Activated naive CD4-positive, alpha-beta T cell treated with anti-CD3 and anti-CD28 coated beads, Interleukin-2, amount 50 U/mL, for 24 hours (primary cell): ENCODE measurements at regions not wholly inside any gene's neighbourhood (a gene's known extent, or its start where the extent isn't known, plus 50 kb on each side); places are given as distances from the start of the nearest gene placed in this dataset.
"Not testable (repeated sequence)": the region's sequence is repeated elsewhere in the genome, so short reads cannot be mapped to it uniquely, and the experiment has no call there.

Source experiments
- H3K27ac Mint-ChIP-seq: one replicate; pipeline ENCODE4 v1.8.0; 2021; ENCODE audit warnings: mild to moderate bottlenecking, mixed read lengths
- H3K27me3 Mint-ChIP-seq: one replicate; pipeline ENCODE4 v1.8.0; 2021; ENCODE audit warnings: mixed read lengths
- H3K36me3 Mint-ChIP-seq: one replicate; pipeline ENCODE4 v1.8.0; 2021; ENCODE audit warnings: mixed read lengths
- H3K4me1 Mint-ChIP-seq: one replicate; pipeline ENCODE4 v1.8.0; 2021; ENCODE audit warnings: mixed read lengths
- H3K4me3 Mint-ChIP-seq: one replicate; pipeline ENCODE4 v1.8.0; 2021; ENCODE audit warnings: mild to moderate bottlenecking, mixed read lengths
- H3K9me3 Mint-ChIP-seq: one replicate; pipeline ENCODE4 v1.8.0; 2021; ENCODE audit warnings: mixed read lengths

- H3K27ac Mint-ChIP-seq, result no peak overlapping the region
- no peaks in the 10 kb centered on the region for H3K36me3 Mint-ChIP-seq
These were observed 603.7 kb downstream of the TBC1D22A start for GRCh38 chr22:47366026-47366767.

DNA sequence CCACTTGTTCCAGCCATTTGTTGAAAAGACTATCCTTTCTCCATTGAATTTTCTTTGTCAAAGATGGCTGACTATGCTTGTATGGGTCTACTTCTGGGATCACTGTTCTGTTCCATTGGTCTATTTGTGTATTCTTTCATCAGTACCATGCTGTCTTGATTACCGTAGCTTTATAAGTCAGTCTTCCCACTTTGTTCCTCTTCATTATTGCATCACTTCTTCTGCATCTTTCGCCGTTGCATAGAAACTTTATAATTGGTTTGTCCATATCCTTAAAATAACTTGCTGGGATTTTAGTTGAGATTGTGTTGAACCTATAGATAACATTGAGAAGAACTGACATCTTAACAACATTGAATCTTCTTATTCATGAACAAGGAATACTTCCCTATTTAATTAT is 598.8 kb downstream of the TBC1D22A start:
- Mint-ChIP-seq H3K27me3 (no peaks in the 10 kb centered on the region), H3K4me3 (no peak overlapping the region), H3K9me3 (no peaks in the 10 kb centered on the region), H3K27ac (no peak overlapping the region), H3K36me3 (no peaks in the 10 kb centered on the region), H3K4me1 (no peaks in the 10 kb centered on the region)

More at GRCh38 chr22:47366026-47366767, 603.7 kb downstream of the TBC1D22A start:
- H3K4me1 Mint-ChIP-seq, result no peaks in the 10 kb centered on the region
- H3K4me3 Mint-ChIP-seq, result no peak overlapping the region
- peaks cover 2% of the 10 kb centered on the region for H3K27me3 Mint-ChIP-seq
- H3K9me3 Mint-ChIP-seq, result no peaks in the 10 kb centered on the region

DNA sequence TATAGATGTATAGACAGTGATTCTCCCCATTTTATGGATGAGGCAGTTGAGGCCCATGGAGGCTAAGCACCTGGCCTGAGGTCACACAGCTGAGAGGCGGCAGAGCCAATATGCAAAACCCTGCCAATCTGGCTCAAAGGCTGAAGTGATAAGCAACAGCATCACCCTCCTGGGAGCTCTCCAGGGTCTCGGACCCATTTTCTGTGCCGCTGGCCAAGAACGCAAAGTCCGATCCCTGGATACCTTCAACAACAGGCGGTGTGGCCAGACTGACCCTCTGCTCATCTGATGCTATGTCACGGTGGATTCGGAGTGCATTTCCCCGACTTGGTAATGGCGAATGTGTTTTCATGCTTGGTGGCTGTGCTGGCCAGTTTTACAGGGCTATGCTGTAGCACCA is 595.0 kb downstream of the TBC1D22A start:
- Mint-ChIP-seq H3K27ac (no peak overlapping the region), H3K4me1 (no peaks in the 10 kb centered on the region), H3K36me3 (no peaks in the 10 kb centered on the region), H3K9me3 (no peaks in the 10 kb centered on the region), H3K27me3 (peaks cover 1% of the 10 kb centered on the region), H3K4me3 (no peak overlapping the region)

DNA sequence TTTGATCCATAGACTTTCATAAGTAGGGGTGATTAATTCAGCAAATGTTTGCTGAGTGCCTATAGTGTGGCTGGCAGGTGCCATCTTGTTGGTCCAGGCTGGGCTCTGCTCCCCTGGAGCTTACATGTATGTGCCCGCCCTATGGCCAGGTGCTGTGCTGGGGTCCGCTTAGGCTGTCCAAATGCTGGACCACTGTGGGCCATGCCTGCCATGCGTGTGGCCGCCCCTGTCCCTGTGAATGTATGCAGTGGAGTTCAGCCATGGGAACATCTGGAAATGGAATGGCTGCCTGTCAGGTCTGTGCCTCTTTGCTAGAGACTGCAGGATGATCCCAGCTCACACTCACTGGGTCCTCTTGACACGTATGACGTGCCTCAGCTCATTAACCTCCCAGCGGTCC is 594.6 kb downstream of the TBC1D22A start:
- peaks cover 1% of the 10 kb centered on the region for H3K27me3 Mint-ChIP-seq
- H3K9me3 Mint-ChIP-seq, result no peaks in the 10 kb centered on the region
- H3K4me3 Mint-ChIP-seq, result no peak overlapping the region
- no peaks in the 10 kb centered on the region for H3K36me3 Mint-ChIP-seq
- H3K4me1 Mint-ChIP-seq, result no peaks in the 10 kb centered on the region
- H3K27ac Mint-ChIP-seq, result no peak overlapping the region

DNA sequence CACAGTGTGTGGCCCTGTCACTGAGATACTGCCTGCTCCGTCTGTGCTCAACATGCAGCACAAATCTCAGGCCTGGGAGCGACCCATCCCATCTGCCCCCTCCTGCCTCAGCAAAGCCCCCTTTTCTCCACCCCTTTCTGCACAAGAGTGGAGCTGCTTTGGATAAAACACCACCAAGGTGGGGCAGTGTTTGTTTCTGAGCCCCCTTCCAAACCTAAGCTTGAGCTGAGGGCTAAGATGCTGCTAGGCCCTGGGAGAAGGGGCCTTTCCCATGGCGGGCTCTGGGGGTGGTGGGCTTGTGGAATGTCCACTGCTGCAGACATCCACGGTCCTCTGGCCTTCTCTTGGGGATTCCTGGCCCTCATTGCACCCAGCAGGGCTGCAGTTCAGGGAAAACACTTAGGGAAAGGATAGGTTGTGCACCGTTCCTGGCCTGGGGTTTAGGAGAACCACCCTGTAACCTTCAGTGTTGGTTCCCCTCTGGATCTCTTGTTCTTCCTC is 594.1 kb downstream of the TBC1D22A start:
- H3K4me3 Mint-ChIP-seq, result no peak overlapping the region
- H3K27ac Mint-ChIP-seq, result no peak overlapping the region
- peaks cover 1% of the 10 kb centered on the region for H3K27me3 Mint-ChIP-seq
- no peaks in the 10 kb centered on the region for H3K9me3 Mint-ChIP-seq
- no peaks in the 10 kb centered on the region for H3K4me1 Mint-ChIP-seq
- peaks cover 2% of the 10 kb centered on the region for H3K36me3 Mint-ChIP-seq

DNA sequence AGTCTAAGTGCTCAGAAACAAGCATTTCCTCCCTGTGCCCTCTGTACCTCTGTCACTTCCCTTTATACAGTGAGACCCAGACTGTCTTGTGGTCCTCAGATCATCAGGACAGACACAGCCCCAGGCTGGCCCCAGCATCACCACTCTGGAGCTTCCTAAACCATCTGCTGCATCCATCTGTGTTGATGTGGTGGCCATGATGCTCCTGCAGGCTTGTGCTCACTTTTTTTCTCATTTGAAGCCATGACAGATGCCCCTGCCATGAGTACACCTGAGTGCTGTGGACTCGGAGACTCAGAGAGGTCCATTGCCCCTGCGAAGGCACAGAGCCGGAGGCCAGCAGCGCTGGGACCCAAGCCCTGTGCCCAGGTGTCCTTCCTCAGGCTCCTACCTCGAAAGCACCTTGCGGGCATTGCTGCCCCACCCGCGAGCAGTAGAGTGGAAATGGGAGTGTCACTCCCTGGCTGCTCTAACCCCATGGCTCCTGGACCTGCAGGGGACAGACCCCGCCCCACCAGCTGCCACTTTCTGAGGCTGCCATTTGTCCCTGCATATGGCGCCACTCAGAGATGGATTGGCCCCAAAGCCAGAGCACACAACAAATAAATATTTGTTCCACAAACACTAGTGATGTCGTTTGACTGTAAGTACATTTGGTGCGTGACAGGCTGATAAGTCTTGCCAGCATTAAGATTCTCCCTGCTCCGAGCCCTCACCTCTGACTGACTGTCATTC is 593.5 kb downstream of the TBC1D22A start:
- H3K27me3 Mint-ChIP-seq, result peaks cover 3% of the 10 kb centered on the region
- no peak overlapping the region for H3K27ac Mint-ChIP-seq
- no peaks in the 10 kb centered on the region for H3K9me3 Mint-ChIP-seq

DNA sequence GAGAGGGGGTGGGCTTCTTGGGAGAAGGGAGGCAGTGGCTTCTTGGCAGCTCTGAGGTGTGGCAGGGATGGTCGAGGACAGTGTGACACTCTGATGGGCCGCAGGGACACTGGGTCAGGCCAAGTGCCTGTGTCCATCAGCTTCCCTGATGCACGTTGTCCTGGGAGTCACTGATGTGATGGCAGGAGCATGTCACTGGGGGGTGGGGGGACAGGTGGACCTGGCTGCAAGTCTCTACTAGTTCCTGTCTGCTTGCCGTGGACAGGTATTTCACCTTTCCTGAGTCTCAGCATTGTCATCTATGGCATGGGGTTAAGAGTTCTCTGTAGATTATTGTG is 592.9 kb downstream of the TBC1D22A start:
- Mint-ChIP-seq H3K36me3 (peaks cover 2% of the 10 kb centered on the region), H3K4me3 (no peak overlapping the region), H3K4me1 (no peaks in the 10 kb centered on the region), H3K27me3 (peaks cover 3% of the 10 kb centered on the region), H3K9me3 (no peaks in the 10 kb centered on the region), H3K27ac (no peak overlapping the region)

More for the DNA sequence above, 593.5 kb downstream of the TBC1D22A start:
- H3K4me3 Mint-ChIP-seq, result no peak overlapping the region
- no peaks in the 10 kb centered on the region for H3K4me1 Mint-ChIP-seq
- peaks cover 2% of the 10 kb centered on the region for H3K36me3 Mint-ChIP-seq

DNA sequence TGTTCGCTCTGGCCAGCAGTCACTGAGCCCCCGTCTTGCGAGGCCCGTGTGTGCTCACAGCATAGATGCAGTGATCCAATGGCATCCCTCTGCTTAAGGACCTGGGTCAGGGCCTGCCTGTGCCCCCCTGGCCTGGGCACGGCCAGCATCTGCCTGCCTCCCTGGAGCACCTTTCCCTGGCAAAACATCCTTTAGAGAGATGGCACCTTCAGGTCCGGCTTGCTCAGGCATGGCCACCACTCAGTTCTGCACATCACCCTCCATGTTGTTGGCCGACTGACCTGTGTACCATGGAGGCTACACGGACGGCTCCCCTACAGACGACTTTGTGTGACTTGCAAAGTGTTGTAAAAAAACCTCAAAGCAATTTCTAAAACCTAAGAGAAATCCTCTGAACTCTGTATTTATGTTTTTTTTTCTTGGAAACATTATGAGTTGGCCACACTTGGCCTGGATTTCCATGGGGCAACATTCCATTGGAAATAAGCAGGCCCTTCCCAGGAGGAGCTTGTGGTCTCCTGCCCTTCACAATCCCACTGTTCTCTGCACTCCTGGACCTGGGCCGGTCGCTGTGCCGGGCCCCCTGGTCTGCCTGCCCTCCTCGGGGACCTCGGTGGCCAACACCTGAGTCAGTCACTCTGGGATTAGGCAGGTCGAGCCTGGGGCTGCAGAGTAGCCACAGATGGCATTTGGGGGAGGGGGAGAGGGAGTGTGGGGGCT is 592.4 kb downstream of the TBC1D22A start:
- no peak overlapping the region for H3K4me3 Mint-ChIP-seq

DNA sequence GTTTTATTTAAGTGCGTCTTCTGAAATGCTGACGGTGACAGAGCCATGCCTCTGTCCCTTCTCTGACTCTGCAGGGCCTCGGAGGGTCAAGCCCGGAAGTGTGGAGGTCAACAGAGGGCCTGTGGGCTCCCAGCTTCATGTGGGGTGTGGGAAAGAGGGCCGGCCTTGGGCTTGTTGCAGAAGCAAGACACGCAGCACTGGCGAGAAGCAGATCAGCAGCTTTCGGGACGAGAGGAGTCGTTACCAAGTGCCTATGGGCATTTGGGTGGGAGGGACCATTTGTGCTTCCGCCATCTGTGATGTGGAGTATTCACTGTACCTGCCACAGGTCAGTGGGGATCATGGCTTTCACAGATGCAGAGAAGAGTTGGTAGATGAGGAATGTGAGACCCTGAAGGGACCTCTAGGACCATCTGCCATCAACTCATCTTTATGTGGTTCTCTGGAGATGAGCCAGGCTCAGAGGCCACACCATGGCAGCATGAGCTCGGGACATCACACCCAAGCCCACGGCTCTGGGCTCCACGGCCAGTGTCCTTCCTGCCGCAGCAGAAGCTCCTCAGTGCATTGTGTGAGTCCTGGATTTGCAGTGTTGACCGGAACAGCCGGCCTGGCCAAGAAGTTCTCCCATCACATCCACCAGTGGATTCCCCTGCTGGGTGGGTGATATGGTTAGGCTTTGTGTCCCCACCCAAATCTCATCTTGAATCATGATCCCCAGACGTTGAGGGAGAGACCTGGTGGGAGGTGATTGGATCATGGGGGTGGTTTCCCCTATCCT is 590.7 kb downstream of the TBC1D22A start:
- Mint-ChIP-seq H3K4me1 (no peaks in the 10 kb centered on the region), H3K27me3 (peaks cover 4% of the 10 kb centered on the region), H3K9me3 (no peaks in the 10 kb centered on the region), H3K27ac (no peak overlapping the region), H3K4me3 (no peak overlapping the region), H3K36me3 (peaks cover 2% of the 10 kb centered on the region)

More for the DNA sequence above, 592.4 kb downstream of the TBC1D22A start:
- Mint-ChIP-seq H3K36me3 (peaks cover 2% of the 10 kb centered on the region), H3K4me1 (no peaks in the 10 kb centered on the region), H3K27me3 (peaks cover 3% of the 10 kb centered on the region), H3K9me3 (no peaks in the 10 kb centered on the region), H3K27ac (no peak overlapping the region)

DNA sequence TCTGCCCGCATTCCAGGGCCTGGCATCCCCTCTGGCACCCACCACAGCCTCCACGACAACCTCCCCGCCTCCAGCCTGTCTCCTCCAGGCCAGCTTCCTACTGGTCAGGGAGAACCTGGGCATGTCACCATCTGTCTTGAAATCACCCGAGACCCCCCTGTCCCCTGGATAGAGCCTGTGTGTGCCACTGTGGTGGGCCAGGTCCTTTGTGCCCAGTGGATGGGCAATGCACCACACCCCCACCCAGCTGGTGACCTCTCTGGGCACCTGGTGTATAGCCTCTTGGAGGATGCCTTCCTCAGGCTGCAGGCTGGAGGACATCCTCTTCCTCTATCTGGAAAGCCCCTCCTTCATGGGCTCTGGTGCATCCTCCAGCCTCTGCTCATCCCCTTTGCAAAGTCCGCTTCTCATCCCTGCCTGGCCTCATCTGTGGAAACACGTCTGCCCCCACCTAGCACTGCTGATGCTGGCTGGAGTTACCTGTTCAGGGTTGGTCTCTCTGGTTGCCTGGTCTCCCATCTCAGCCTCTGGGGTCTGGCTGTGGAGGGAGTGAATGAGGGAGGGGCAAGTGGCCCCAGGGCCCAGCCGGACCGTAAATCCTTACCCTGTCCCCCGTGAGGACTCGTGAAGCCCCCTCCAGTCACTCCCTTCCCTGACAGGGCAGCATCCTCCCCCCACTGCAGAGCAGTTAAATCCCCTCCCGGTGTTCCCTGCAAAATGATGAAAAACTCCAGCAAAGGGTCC is 589.6 kb downstream of the TBC1D22A start:
- no peak overlapping the region for H3K4me3 Mint-ChIP-seq
- H3K4me1 Mint-ChIP-seq, result no peaks in the 10 kb centered on the region
- H3K27ac Mint-ChIP-seq, result no peak overlapping the region
- H3K36me3 Mint-ChIP-seq, result peaks cover 2% of the 10 kb centered on the region
- H3K9me3 Mint-ChIP-seq, result no peaks in the 10 kb centered on the region
- H3K27me3 Mint-ChIP-seq, result peaks cover 4% of the 10 kb centered on the region

DNA sequence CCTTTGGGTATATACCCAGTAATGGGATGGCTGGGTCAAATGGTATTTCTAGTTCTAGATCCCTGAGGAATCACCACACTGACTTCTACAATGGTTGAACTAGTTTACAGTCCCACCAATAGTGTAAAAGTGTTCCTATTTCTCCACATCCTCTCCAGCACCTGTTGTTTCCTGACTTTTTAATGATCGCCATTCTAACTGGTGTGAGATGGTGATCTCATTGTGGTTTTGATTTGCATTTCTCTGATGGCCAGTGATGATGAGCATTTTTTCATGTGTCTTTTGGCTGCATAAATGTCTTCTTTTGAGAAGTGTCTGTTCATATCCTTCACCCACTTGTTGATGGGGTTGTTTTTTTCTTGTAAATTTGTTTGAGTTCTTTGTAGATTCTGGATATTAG is 583.8 kb downstream of the TBC1D22A start:
- not testable (repeated sequence) for H3K27me3 Mint-ChIP-seq, H3K9me3 Mint-ChIP-seq, H3K4me1 Mint-ChIP-seq, H3K27ac Mint-ChIP-seq, H3K4me3 Mint-ChIP-seq, H3K36me3 Mint-ChIP-seq

DNA sequence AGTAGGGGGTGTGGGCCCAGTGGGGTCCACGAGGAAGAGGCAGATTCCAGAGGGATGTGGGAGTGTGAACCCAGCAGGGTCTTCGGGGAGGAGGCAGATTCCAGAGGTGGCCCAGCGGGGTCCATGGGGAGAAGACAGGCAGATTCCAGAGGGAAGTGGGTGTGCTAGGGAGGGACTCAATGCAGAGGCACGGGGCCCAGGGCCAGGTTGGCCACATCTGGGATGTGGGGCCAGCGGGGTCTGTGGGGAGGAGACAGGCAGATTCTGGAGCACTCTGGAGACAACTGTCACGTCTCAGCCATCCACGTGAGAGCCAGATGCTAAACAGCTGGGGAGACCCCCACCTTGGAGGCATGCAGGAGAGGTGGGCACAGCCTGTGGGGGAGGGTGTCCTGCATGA is 582.6 kb downstream of the TBC1D22A start:
- H3K27ac Mint-ChIP-seq, result no peak overlapping the region

GRCh38 chr22:47344414-47344813 is 582.0 kb downstream of the TBC1D22A start:
- no peak overlapping the region for H3K27ac Mint-ChIP-seq
- H3K4me3 Mint-ChIP-seq, result no peak overlapping the region
- peaks cover 8% of the 10 kb centered on the region for H3K27me3 Mint-ChIP-seq
- H3K4me1 Mint-ChIP-seq, result no peaks in the 10 kb centered on the region
- H3K36me3 Mint-ChIP-seq, result no peaks in the 10 kb centered on the region
- no peaks in the 10 kb centered on the region for H3K9me3 Mint-ChIP-seq

More for the DNA sequence above, 582.6 kb downstream of the TBC1D22A start:
- H3K27me3 Mint-ChIP-seq, result peaks cover 9% of the 10 kb centered on the region
- H3K36me3 Mint-ChIP-seq, result no peaks in the 10 kb centered on the region
- no peaks in the 10 kb centered on the region for H3K4me1 Mint-ChIP-seq
- no peak overlapping the region for H3K4me3 Mint-ChIP-seq
- no peaks in the 10 kb centered on the region for H3K9me3 Mint-ChIP-seq

DNA sequence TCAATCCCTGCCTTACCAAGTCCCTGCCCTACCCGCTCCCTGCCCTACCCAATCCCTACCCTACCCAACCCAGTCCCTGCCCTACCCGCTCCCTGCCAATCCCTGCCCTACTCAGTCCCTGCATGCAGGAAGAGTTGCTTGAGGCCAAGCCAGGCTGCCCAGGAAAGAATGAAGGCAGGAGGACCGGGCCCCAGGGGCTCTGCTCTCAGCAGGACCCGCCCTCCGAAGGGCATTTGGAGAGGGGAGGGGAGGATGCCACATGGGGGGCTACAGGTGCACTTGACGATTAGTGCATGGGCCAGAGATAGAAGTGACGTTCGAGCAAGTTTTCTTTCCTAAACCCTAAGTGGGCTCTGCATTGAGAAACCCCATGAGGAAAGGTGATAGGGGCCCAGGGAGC is 581.2 kb downstream of the TBC1D22A start:
- H3K9me3 Mint-ChIP-seq, result no peaks in the 10 kb centered on the region

GRCh38 chr22:47342446-47342845 is 580.0 kb downstream of the TBC1D22A start:
- Mint-ChIP-seq H3K36me3 (no peaks in the 10 kb centered on the region), H3K27ac (no peak overlapping the region), H3K27me3 (peaks cover 10% of the 10 kb centered on the region), H3K4me1 (no peaks in the 10 kb centered on the region), H3K4me3 (no peak overlapping the region), H3K9me3 (no peaks in the 10 kb centered on the region)

More for the DNA sequence above, 581.2 kb downstream of the TBC1D22A start:
- Mint-ChIP-seq H3K27me3 (peaks cover 10% of the 10 kb centered on the region), H3K4me1 (no peaks in the 10 kb centered on the region), H3K4me3 (no peak overlapping the region), H3K27ac (no peak overlapping the region), H3K36me3 (no peaks in the 10 kb centered on the region)
